ENCODE measurements at regions not wholly inside any gene's neighbourhood (a gene's known extent, or its start where the extent isn't known, plus 50 kb on each side); places are given as distances from the start of the nearest gene placed in this dataset.

GRCh38 chr10:20683345-20683744 is 213.8 kb downstream of the NEBL start:
- H3K4me3 ChIP-seq (ENCODE audit: control insufficient read depth, low read depth, low read length), result no peak overlapping the region
- DNase-seq (ENCODE audit: low read depth), result no peak
- TF ChIP-seq CTCF (conservative IDR thresholded peaks at IDR 0.05; ENCODE audit: control insufficient read depth, insufficient read depth, low read depth, low read length), result no peak

GRCh38 chr10:20682782-20683181 is 214.3 kb downstream of the NEBL start:
- DNase-seq (ENCODE audit: low read depth), result no peak

GRCh38 chr10:20677340-20677739 is 219.8 kb downstream of the NEBL start:
- H3K4me3 ChIP-seq (ENCODE audit: control insufficient read depth, low read depth, low read length), result no peak overlapping the region
- no peak for DNase-seq (ENCODE audit: low read depth)
- no peak for TF ChIP-seq CTCF (conservative IDR thresholded peaks at IDR 0.05; ENCODE audit: control insufficient read depth, insufficient read depth, low read depth, low read length)

More at GRCh38 chr10:20682782-20683181, 214.3 kb downstream of the NEBL start:
- no peak overlapping the region for H3K4me3 ChIP-seq (ENCODE audit: control insufficient read depth, low read depth, low read length)
- TF ChIP-seq CTCF (conservative IDR thresholded peaks at IDR 0.05; ENCODE audit: control insufficient read depth, insufficient read depth, low read depth, low read length), result no peak

- no peak overlapping the region for H3K4me3 ChIP-seq (ENCODE audit: control insufficient read depth, low read depth, low read length)
- TF ChIP-seq CTCF (conservative IDR thresholded peaks at IDR 0.05; ENCODE audit: control insufficient read depth, insufficient read depth, low read depth, low read length), result no peak
- peak; percentile 7 for DNase-seq (ENCODE audit: low read depth)
Measured at GRCh38 chr10:20674926-20675325, 222.2 kb downstream of the NEBL start.

GRCh38 chr10:20673175-20673574 is 223.9 kb downstream of the NEBL start:
- no peak overlapping the region for H3K4me3 ChIP-seq (ENCODE audit: control insufficient read depth, low read depth, low read length)
- DNase-seq (ENCODE audit: low read depth), result no peak
- TF ChIP-seq CTCF (conservative IDR thresholded peaks at IDR 0.05; ENCODE audit: control insufficient read depth, insufficient read depth, low read depth, low read length), result no peak

- TF ChIP-seq CTCF (conservative IDR thresholded peaks at IDR 0.05; ENCODE audit: control insufficient read depth, insufficient read depth, low read depth, low read length), result no peak
- no peak for DNase-seq (ENCODE audit: low read depth)
Measured at GRCh38 chr10:20672741-20673140, 224.4 kb downstream of the NEBL start.

GRCh38 chr10:20670579-20670978 is 226.5 kb downstream of the NEBL start:
- TF ChIP-seq CTCF (conservative IDR thresholded peaks at IDR 0.05; ENCODE audit: control insufficient read depth, insufficient read depth, low read depth, low read length), result no peak
- no peak overlapping the region for H3K4me3 ChIP-seq (ENCODE audit: control insufficient read depth, low read depth, low read length)
- no peak for DNase-seq (ENCODE audit: low read depth)

More at GRCh38 chr10:20672741-20673140, 224.4 kb downstream of the NEBL start:
- H3K4me3 ChIP-seq (ENCODE audit: control insufficient read depth, low read depth, low read length), result no peak overlapping the region
